ENCODE measurements at regions not wholly inside any gene's neighbourhood (a gene's known extent, or its start where the extent isn't known, plus 50 kb on each side); places are given as distances from the start of the nearest gene placed in this dataset.

GRCh38 chr18:40404284-40404683 lies 1550.8 kb upstream of the PIK3C3 start:
- TF ChIP-seq, protein P1, sequence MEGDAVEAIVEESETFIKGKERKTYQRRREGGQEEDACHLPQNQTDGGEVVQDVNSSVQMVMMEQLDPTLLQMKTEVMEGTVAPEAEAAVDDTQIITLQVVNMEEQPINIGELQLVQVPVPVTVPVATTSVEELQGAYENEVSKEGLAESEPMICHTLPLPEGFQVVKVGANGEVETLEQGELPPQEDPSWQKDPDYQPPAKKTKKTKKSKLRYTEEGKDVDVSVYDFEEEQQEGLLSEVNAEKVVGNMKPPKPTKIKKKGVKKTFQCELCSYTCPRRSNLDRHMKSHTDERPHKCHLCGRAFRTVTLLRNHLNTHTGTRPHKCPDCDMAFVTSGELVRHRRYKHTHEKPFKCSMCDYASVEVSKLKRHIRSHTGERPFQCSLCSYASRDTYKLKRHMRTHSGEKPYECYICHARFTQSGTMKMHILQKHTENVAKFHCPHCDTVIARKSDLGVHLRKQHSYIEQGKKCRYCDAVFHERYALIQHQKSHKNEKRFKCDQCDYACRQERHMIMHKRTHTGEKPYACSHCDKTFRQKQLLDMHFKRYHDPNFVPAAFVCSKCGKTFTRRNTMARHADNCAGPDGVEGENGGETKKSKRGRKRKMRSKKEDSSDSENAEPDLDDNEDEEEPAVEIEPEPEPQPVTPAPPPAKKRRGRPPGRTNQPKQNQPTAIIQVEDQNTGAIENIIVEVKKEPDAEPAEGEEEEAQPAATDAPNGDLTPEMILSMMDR (conservative IDR thresholded peaks at IDR 0.05; ENCODE audit: low read length) = no peak
- TF ChIP-seq EZH2phosphoT487 (IDR thresholded peaks at IDR 0.05; ENCODE audit: borderline replicate concordance, low read depth, low read length) = no peak
